ENCODE measurements at regions not wholly inside any gene's neighbourhood (a gene's known extent, or its start where the extent isn't known, plus 50 kb on each side); places are given as distances from the start of the nearest gene placed in this dataset.

DNA sequence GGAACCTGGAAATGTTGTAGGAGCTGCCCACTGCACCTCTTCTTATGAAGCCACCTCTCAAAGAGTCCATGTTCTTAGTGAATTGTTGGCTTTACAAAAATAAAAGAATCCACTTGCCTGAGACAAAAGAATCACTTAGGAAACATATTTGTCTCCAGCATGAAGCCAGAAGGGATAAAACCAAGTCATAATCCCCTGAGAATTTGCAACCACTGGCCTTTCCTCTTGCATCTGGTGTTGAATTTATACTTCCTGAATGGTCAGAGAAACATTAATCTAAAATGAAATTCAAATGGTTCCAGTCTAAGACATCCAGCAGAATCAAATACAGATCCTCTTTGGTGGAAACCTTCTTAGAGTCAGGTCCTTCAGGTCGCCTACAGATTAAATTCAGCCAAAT, 192.5 kb upstream of the ECI2 start:
- no peak for DNase-seq (ENCODE audit: low read depth)

DNA sequence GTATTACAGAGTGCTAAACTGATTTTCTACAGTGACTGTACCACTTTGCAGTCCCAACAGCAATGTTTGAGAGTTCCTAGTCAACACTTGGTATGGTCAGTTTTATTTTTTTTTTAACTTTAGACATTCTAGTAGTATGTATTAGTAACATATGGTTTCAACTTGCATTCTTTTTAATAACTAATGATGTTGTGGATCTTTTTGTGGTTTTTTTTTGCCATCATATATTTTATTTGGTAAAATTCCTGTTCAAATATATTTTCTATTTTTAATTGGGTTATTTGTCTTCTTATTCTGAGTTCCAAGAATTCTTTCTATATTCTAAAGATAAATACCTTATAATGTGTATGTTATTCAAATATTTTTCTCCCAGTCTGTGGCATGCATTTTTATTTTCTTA, 189.4 kb upstream of the ECI2 start:
- DNase-seq (ENCODE audit: low read depth) = no peak

DNA sequence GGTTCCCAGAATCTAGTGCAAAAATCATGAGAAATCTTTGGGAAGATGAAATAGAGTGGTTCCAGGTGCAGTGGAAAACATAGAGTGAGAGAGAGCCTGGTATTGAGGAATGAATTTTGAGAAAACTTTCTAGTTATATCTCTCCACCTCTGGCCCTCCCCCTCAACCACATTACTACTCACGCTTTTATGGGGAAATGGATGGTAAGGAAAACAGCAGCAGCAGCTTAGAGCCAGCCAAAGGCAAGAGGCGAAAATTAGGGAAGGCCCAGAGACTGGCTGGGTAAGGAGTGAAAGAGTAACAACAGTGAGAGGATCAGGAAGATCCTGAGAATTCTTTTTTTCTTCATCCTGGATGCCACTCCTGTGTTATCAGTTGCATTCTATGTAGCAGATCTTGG, 187.9 kb upstream of the ECI2 start:
- peak; percentile 59 for DNase-seq (ENCODE audit: low read depth)

DNA sequence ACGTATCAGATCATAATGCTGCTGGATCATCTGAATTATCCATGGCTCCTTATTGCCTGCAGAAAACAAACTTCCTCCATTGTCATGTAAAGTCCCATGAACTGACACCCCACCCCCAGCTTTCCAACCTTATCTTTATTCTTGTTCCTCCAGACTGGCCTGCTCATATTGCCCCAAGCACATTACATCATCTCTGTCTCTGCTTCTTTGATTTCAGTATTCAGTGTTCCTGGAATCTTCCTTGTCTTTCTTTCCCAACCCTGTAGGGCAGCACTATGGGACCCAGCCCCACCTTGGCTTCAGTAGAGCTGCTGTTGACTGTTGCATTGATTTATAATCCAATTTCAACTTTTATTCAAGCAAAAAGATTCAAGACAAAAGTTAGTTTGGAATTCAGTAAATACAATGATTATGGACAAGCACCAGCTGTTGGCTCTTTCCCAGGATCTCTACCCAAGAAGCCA, 187.5 kb upstream of the ECI2 start:
- peak; percentile 82 for DNase-seq (ENCODE audit: low read depth)

DNA sequence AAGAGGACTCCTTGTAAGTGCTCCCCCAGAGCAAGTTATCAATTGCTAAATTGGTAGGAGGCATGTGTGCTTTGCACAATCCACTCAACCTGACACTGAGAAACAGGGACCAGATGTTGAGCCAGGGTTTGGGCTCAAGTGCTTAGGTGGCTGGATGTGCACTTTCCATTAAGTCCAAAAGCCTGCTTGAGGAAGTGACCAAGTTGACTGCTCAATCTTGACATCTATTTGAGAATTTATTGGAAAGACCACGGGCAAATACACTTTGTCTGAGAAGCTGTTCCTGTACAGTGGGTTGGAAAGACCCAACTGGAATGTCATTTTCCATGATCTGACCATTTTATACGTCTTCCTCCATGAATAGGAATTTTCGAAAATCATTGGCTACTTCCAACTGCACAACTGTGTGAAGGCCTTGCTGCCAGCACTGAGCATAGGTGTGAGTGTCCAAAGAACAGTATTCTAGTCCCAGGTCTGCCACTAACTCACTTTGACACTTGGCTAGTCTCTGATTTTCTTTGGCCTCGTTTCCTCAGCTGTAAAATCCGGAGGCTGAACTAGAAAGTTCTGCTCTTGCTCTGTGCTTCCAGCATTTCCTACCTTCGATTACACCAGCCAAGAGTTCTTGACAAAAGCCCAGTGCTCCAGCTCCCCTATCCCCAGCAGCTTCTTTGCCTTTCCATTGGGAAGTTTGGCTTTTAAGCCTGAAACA, 186.9 kb upstream of the ECI2 start:
- no peak for DNase-seq (ENCODE audit: low read depth)

DNA sequence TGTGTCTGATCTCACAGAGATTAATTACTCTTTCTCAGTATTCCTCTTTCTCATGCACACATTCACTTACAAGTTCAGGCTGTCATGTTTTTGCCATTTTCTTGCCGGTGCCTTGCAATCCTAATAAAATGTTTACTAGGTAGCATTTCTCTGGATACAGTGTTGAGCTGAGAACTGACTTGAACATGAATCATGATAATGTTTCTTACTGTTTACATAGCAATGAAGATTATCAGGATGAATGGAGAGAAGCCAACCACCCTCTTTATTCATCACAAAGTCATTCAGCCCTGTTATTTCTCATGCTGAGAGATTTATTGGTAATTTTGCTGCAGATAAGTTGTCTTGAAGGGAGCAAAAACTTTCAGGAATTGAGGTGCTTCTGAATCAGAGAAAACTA, 185.5 kb upstream of the ECI2 start:
- DNase-seq (ENCODE audit: low read depth) = peak; percentile 99

DNA sequence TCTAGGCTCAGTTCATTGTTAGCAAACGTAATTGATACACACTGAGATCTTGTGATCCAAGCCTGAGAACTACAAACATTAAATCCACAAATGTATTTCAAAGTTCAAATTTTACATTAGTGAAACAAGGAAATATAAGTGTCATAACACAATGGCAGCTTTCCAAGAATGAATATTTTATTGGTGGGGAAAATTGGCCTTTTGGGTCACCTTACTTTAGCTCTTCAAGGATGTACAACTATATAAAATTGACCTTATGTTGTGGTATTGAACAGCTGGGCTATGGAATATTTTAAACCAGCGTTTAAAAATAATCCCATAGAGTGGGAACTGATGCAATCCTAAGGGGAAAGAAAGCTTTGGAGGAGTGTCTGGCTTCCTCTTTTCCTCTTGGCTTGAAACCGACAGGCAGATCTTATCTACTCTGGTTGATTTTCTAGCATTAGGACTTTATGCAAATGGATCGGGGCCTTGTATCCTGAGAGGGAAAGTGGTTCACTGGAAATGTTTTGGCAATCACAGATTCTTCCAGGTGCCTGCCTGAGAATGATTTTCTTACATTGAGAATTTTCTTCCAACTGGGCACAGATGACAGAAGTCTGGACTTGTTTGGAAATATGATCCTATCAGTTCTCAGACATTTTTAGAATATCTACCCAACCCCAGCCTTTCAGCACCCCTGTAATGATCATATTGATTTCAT, 184.8 kb upstream of the ECI2 start:
- DNase-seq (ENCODE audit: low read depth) = peak; percentile 92

DNA sequence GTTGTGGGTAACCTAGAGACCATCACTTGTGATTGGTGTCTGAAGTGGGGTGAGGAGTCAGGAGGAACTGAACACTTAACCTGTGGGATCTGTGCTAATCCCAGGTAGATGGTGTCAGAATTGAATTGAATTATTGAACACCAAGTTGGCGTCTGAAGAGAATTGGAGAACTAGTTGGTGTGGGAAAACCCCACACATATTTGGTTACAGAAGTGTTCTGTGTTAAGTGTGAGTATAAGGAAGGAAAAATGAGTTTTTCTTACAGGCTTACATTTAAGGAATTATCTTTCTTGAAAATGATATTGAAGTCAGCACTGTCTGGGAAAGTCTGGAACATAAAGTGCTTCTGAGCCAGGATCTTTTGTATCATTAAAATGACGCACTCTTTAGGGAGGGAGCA, 182.9 kb upstream of the ECI2 start:
- DNase-seq (ENCODE audit: low read depth) = no peak

DNA sequence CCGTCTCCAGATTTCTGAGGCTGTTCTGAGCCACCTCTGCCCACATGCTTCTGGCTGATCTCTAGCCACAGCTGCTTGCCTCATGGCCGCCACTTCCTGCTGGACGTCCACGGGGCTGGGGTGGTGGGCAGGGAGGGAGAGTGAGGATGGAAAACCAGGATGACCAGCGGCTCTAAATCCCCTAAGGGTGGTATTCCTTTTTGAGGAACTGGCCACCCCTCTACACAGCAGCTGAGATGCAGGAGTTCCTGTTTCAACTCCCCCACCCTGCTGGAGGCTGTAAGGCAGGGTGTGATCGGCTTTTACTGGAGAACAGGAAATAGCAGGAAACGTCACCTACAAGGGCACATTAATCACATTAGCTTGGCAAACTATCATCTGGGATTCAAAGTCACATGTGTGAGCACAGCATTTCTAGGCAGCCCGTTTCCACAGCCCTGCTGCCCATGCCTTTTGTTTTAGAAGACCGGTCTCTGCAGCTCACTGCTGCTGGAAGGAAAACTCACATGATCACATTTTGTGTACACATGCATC, 181.6 kb upstream of the ECI2 start:
- DNase-seq (ENCODE audit: low read depth) = peak; percentile 97

DNA sequence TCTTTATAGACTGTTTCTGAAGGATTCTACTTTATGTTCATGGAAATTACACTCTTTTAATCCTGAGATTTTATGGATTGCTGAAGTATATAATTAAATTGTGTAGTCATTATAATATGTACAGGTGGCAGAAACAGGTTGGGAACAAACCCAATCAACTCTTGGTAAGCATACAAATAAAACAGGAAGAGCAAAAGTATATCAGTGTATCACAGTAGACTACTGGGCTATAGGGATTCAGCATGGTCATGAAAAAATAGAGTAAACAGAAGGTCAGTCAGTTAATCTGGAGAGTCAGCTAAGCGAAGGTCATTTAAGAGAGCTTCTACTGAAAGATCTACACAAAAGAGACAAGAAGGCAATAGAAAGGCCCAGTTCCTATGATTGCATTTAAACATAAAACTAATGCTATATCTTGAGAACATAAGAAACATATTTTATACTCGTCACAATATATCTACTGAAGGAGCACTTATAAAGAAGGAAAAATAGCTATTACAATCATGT, 178.9 kb upstream of the ECI2 start:
- no peak for DNase-seq (ENCODE audit: low read depth)

DNA sequence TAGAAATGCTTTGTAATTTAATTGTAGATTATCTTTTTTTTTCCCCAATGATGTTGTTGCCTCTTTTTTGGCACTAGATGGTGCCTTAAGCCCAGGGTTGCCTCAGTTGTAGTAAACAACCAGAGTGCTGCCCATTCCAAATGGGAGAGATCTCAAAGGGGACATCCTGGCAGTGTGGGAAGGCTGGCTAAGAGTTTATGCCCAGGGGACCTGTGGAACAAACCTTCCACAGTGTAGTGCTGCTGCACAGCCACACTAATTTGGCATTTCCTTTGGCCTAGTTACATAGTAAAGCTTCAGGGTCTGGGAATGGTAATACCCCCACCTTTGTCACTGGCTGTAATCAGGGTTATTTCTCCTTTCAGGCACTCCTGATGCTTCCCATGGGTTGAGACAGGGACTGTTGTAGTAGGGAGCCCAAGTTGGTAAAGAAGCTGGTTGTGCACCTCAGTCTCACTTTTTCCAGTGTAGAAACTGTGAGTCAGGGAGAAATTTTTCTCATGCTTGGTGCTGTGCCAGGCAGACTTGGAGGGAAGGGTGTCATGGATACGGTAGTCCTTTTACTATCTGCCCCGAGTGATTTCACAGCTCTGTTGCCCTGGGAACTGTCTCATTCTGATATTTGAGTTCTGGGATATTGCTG, 177.8 kb upstream of the ECI2 start:
- peak; percentile 100 for DNase-seq (ENCODE audit: low read depth)

DNA sequence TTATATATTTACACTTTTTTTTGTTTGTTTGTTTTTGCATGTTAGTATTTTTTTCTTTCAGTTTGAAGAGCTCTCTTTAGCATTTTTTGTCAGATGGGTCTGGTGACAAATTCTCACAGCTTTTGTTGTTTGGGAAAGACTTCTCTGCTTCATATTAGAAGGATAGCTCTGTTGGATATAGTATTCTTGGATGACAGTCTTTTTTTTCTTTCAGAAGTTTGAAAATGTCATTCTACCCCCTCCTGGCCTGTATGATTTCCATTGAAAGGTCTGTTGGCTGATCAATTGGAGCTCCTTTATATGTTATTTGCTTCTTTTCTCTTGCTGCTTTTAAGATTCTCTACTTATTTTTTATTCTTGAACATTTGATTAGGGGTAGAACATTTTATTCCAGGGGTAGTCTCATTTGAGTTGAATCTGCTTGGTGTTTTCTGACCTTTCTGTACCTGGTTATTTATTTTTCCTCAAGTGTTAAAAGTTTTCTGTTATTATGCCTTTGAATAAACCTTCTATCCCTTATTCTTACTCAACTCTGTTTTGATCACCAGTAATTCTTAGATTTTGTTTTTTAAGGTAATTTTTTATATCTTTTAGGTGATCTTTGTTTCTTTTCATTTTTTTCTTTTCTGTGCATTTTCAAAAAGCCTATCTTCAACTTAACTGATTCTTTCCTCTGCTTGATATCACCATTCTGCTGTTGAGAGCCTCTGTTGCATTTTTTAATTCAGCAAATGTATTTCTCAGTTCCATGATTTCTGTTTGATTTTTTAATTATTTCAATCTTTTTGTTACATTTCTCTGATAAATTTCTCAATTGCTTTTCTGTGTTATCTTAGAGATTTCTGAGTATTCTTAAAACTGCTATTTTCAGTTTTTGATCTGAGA, 176.8 kb upstream of the ECI2 start:
- no peak for DNase-seq (ENCODE audit: low read depth)

DNA sequence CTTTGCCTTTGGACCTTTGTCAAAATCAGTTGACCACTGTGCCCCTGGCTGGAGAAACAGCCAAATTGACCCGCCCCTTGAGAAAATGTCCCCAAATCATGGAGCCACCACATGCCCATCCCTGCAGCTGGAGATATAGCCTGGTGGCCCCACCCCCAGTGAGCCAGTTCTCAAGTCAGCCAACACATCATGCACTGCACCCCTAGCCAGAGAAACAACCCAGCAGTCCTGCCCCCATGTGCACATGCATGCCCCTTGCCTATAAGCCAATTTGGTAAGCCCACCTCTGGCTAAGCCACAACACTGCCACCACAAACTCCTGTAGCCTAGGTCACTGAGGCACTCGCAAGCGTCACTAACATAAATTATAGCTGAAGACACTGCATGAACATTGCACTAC, 174.2 kb upstream of the ECI2 start:
- no peak for DNase-seq (ENCODE audit: low read depth)

DNA sequence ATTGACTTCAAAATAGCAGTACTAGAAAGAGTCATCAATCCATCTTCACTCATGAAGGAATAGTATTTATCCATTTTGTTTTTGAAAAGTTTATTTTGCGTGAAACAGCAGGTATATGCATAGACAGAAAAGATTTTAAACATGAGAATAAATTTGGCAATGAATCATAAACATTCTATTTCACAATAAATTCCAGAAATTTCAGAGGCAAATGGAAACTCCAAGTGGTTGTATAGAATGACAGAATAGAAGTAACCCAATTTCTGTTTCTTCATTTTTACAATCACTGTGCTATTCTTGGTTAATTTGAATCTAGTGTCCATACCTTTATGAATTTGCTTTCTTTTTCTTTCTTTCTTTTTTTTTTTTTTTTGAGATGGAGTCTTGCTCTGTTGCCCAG, 173.0 kb upstream of the ECI2 start:
- no peak for DNase-seq (ENCODE audit: low read depth)

DNA sequence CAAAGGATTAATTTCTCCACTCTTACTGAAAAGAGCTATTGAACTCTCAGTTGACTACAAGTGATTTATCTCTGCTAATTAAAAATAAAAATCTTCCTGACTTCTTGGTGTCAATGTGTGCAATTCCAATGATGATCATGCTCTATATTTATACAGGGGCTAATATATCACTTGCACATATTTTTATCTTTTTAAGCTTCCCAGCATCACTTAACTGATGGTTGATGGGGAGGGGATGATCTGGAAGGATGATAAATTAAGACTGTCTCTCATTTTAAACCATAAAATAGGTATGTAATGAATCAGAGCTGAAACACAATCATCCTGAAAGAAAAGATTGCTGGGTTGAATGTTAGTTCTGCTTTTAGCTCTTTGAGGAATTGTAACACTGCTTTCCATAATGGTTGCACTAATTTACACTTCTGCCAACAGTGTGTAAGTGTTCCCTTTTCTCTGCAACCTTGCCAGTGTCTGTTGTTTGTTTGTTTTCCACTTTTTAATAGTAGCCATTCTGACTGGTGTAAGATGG, 169.6 kb upstream of the ECI2 start:
- DNase-seq (ENCODE audit: low read depth) = no peak

DNA sequence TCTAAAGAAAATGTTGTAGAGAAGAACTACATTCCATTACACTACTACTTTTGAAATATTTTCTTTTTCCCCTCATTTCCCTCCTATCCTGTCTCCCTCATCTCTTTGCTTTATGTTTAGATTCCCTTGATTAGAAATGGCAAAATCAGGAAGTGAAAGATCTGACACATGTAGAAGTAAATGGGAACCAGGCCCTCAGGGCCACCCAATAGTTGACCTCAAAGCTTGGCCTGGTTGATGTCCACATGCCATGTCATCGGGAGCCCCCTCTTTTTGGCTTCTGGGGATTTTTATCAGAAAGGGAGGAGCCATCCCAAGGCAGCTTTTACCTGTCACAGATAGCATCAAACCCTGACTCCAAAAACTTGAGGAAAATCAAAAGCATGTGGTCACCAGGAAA, 168.3 kb upstream of the ECI2 start:
- no peak for DNase-seq (ENCODE audit: low read depth)

DNA sequence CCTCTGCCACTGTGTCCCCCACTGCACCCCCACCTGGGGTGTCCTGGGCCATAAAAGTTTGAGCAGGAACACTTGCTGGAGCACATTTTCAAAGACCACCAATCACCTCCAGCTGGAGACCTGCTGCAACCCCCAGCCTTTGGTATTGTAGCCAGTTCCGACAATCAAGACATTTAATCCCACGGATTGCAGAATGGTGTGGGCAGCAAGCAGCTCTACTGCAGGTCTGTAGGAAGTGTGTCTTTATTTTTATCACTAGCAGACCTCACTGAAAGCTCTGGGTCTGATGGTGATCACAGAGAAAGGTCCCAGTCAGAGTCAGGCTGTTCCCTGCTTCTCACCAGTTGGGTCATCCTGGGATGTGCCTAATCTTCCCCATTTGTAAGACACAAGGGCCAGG, 167.1 kb upstream of the ECI2 start:
- no peak for DNase-seq (ENCODE audit: low read depth)

DNA sequence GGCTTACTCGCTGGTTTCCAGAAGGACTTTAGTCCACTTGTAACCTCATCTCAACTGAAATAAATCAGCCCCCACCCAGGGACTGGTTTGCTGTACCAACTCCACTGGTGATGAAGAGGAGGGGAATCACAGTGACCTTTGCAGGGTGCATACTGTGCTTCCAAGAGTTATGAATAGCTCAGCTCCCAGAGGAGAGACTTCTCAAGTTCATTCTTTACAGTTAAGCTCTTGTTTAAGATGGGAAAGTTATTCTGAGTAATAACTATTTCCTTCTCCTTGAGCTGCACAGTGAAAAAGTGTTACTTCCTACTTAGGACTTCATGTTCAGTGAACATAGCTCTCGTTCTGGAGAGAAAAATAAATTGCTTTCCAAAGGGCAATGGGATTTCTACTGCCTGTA, 166.5 kb upstream of the ECI2 start:
- no peak for DNase-seq (ENCODE audit: low read depth)

DNA sequence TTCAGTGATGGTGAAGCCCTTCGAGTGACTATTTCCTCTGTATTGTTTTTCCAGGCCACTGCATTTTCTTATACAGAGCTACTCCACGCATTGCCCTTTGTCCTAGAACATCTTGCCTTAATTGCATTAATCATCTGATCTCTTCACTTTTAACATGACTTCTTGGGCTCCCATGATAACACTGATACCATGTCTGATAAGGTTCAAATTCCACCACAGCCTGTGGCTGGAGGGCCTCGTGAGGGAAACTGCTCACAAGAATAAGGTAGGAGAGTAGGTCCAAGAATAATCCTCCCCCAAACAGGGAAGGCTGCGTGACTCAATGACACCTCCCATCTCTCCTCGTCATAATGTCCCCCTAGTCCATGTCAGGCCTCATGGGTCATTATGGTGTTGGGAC, 165.5 kb upstream of the ECI2 start:
- DNase-seq (ENCODE audit: low read depth) = no peak

DNA sequence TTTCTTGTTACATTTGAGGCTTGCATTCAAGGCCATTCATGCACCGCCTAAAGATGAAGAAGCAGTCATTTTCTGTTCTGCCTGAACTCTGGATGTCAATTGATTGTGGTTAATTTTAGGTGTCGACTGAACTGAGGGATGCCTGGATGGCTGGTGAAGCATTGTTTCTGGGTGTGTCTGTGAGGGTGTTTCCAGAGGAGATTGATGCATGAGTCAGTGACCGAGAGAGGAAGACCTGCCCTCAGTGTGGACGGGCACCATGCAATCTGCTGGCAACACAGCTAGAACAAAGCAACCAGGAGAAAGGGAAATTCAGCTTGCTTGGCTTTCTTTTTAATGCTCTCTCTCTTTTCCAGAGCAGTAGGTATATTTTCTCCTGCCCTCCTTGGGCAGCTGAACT, 164.1 kb upstream of the ECI2 start:
- DNase-seq (ENCODE audit: low read depth) = peak; percentile 64

DNA sequence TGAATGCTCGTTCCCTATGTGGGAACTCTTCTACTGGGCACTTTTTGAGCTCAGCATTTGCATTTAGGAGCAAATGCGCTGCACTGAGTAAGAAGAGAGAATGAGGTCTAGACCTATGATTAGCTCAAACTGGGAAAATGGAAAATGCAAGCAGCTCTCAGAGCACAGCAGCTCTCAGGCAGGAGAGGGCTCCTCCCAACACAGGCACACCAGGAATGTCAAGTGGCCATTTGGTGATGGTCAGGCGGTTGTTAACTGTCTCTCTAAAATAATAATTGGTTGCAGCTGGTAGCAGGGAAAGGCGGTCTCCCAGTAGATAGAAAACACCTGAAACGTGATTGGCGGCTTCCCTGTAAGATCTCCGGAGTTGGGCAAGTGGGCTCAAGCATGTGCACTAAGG, 162.0 kb upstream of the ECI2 start:
- no peak for DNase-seq (ENCODE audit: low read depth)

All from M059J (cell line).